Right lung (tissue), 2 donors: ENCODE measurements at regions not wholly inside any gene's neighbourhood (a gene's known extent, or its start where the extent isn't known, plus 50 kb on each side); places are given as distances from the start of the nearest gene placed in this dataset.
"Not testable (repeated sequence)": the region's sequence is repeated elsewhere in the genome, so short reads cannot be mapped to it uniquely, and the experiment has no call there.

ENCODE experiments used
- DNase-seq, 2 donors: peaks; one replicate each; pipeline ENCODE4 v3.0.0-alpha.2; 2013

- no peak for DNase-seq
Observed at GRCh38 chr1:104315823-104316222, 566.1 kb downstream of the AMY1C start.

GRCh38 chr1:104322131-104322530 lies 572.4 kb downstream of the AMY1C start:
- no peak for DNase-seq

- no peak for DNase-seq
Observed at GRCh38 chr1:104329278-104329677, 579.6 kb downstream of the AMY1C start.

GRCh38 chr1:104331763-104332162 lies 582.1 kb downstream of the AMY1C start:
- no peak for DNase-seq

GRCh38 chr1:104337927-104338326 lies 588.2 kb downstream of the AMY1C start:
- DNase-seq = not testable (repeated sequence)

- DNase-seq = no peak
Observed at GRCh38 chr1:104341944-104342343, 592.2 kb downstream of the AMY1C start.

GRCh38 chr1:104348277-104348676 lies 598.6 kb downstream of the AMY1C start:
- DNase-seq = no peak

GRCh38 chr1:104353580-104353979 lies 603.9 kb downstream of the AMY1C start:
- DNase-seq = no peak

GRCh38 chr1:104358086-104358485 lies 608.4 kb downstream of the AMY1C start:
- no peak for DNase-seq

- DNase-seq = no peak
Observed at GRCh38 chr1:104358621-104359020, 608.9 kb downstream of the AMY1C start.

GRCh38 chr1:104378414-104378813 lies 628.7 kb downstream of the AMY1C start:
- no peak for DNase-seq

GRCh38 chr1:104380003-104380402 lies 630.3 kb downstream of the AMY1C start:
- DNase-seq = no peak

- no peak for DNase-seq
Observed at GRCh38 chr1:104387716-104388508, 638.2 kb downstream of the AMY1C start.

- no peak for DNase-seq
Observed at GRCh38 chr1:104392552-104392951, 642.9 kb downstream of the AMY1C start.

GRCh38 chr1:104402178-104402577 lies 652.5 kb downstream of the AMY1C start:
- no peak for DNase-seq

GRCh38 chr1:104403883-104404282 lies 654.2 kb downstream of the AMY1C start:
- no peak for DNase-seq

- no peak for DNase-seq
Observed at GRCh38 chr1:104406728-104407127, 657.0 kb downstream of the AMY1C start.

GRCh38 chr1:104408268-104408667 lies 658.6 kb downstream of the AMY1C start:
- DNase-seq = no peak

GRCh38 chr1:104435255-104435654 lies 685.6 kb downstream of the AMY1C start:
- no peak for DNase-seq

- DNase-seq = no peak
Observed at GRCh38 chr1:104440011-104440410, 690.3 kb downstream of the AMY1C start.

GRCh38 chr1:104456724-104457123 lies 707.0 kb downstream of the AMY1C start:
- no peak for DNase-seq

- no peak for DNase-seq
Observed at GRCh38 chr1:104459886-104460285, 710.2 kb downstream of the AMY1C start.

- DNase-seq = no peak
Observed at GRCh38 chr1:104460880-104461279, 711.2 kb downstream of the AMY1C start.

- DNase-seq = no peak
Observed at GRCh38 chr1:104463126-104463697, 713.5 kb downstream of the AMY1C start.
